HG02885 (cell line): ENCODE measurements at regions not wholly inside any gene's neighbourhood (a gene's known extent, or its start where the extent isn't known, plus 50 kb on each side); places are given as distances from the start of the nearest gene placed in this dataset.

Experiments used
- ATAC-seq: cut with Tn5 transposase; IDR thresholded peaks from one replicate; pipeline ENCODE4 v1.9.1; 2021; ENCODE audit warnings: mild to moderate bottlenecking; ENCODE audit not compliant: unreplicated experiment, poor library complexity

DNA sequence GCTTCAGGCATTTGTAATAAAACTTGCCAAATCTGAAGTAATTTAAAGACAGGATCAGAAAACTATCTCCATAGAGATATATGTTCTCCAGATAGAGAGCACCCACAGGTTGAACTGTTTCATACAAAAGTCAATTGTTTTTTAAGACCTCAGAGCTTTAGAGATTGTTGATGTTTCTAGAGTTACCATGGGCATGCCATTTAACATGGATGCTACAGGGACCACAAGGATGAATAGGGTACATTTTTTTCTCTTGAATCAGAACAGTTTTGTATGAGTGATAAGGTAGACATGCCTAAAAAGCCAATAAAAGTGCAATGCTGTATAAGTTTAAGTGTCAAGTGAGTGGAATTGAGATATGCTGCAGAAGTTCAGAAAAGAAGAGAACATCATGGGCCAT is 511.0 kb upstream of the CAMK1G start:
- no peak for ATAC-seq

DNA sequence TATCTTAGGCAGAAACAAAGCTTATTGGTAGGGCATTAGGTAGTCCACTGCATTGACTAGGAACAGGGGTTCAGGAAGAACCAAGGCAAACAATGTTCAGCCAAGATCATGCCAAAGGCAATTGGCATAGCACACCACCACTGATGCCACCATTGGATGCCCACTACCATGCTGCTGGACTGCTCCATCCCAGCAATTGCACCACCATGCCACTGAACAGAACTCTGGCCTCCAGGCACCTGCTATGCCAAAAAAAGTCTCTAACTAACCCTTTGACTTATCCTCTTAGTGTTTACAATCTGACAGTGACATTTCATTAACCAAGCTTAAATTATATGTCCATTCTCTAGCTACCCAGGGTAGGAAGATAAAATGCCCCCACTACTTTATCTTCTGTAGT is 509.6 kb upstream of the CAMK1G start:
- ATAC-seq, result no peak

- ATAC-seq, result no peak
Measured at GRCh38 chr1:209074575-209075250, 508.8 kb upstream of the CAMK1G start.

DNA sequence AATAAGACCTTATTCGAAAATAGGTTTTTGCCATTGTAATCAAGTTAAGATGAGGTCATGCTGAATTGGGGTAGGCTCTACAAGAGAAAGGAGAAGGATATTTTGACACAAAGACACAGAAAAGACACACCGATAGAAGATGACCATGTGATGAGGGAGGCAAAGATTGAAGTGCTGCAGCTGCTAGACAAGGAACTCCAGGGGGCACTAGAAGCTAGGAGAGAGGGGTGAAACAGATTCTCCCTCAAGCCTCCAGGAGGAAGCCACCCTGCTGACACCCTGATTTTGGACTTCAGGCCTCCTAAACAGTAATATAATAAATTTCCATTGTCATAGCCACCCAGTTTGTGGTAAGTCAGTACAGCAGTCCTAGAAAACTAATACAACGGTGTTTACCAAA is 506.8 kb upstream of the CAMK1G start:
- ATAC-seq, result no peak

GRCh38 chr1:209080170-209080781 is 503.2 kb upstream of the CAMK1G start:
- no peak for ATAC-seq

DNA sequence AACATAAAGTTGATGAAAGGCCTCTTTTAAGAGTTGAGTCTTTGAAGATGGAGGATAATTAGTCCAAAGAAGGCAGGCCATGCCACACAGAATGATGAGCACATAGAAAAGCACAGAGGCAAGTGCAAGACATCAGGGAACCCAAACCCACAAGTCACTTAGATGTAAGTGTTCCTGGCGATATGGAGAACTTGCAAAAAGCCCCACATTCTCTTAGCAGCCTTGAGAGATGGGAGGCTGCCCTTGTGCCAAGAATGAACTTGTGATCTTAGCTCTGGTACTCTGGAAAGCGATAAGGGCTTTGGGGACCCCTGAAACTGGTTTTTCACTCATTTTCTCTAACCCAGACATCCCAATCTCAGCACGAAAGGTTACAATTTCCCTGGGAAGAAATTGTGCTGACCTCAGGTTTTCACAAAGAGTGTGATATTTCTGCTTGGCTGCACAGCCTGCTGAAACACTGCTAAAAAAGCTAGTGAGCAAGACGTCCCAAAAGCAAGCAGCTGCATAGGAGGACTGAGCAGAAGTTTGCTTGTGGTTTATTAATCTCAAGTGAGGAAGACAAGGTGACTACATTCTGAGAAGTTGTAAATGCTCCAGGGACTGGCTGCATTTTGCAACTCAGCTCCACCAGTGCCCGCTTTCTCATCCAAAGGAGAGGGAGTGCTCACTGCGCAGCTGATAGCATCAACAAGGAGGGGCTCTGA is 496.9 kb upstream of the CAMK1G start:
- peak; percentile 94 for ATAC-seq

DNA sequence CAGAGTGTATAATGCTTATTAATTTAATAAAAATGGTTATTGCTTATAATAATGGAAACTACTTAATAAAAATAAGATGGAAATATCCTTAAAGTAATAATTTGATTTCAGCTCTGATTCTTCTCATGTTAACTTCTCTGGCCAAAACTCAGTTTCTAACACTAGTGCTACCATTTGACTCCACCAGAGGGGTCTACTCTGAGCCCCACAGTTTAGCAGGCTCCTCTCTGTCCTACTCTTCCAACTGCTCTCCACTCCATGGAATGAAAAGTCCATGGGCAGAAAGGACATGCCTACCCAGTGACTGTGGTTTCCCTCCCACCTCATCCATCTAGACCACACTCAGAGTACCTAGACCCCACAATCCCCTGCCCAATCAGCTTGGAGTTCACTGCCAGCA is 489.1 kb upstream of the CAMK1G start:
- no peak for ATAC-seq

DNA sequence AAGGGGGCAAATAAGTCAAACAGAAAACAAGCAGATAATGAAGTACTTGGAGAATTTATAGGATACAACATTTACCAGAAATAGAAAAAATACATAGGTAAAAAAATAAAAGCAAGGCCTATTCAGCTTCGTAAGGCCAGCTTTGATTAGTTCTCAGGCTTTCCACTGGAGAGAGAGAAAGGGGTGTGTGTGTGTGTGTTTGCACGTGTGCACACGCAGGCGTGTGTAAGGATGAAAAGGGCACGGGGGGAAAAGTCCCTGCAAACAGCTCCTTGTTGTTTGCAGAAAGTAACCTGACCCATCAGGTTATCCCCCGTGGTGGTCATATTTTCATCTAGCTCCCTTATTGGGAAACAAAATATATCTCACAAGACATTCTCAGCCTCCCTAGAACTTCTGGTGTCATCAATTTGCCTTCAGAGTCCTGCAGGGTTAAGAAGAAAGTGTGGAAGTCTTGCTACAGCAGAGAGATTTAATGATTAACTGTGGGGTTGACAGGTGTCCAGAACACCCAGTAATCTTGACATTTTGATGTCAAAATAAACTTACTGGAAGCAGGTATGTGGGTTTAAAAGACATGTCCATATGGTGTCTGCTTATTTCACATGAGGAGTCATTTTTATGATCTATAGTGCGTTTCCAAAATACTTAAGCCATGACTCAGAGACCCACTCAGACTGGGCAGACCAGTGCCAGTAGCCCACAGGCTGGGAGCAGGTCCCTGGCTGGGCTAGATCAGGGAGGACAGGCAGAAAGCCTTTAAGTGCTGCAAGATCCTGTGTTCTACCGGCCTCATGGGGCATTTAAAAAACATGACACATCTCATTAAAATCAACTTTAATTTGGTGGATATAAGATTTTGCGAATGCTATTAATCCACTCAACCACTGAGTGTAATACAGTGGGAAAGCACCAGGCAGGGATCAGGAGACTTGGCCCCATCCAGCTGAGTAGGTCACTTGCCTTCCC is 487.6 kb upstream of the CAMK1G start:
- ATAC-seq, result no peak

DNA sequence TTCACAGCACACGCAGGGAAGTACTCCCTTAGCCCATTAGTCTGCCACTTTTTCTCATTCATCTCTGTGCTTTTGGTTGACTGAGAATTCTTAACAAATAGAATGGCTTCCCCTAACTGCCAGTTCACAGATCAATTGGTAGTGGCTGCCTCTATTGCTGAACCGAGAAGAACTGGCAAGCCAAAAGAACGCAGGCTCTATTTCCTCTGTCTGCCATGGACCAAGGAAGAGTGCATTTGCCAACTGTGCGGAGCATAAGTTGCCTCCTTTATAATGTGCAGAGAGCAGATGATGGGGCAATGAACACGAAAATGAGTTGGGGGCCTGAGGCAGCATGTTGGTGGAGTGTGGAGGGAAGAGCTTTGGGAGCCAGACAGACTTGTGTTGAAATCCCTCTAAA is 483.1 kb upstream of the CAMK1G start:
- ATAC-seq, result no peak

- no peak for ATAC-seq
Measured at GRCh38 chr1:209101106-209101505, 482.4 kb upstream of the CAMK1G start.

DNA sequence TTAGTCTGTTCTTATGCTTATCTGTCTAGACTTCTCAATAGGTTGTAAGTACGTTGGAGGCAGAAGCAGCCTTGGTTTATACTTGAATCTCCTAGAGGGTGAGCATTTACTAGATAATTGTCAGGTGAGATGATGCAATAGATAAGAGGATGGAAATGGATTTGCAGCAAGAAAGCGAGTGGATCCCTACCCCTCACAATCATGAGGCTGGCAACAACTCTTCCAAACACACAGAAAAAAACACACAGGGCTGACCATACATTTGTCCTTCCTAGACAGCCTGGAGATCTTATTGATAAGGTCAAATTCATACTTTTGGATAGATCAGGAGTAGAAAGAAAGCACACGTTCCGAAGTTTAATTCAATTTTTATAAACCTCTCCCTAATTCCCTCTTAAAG is 481.4 kb upstream of the CAMK1G start:
- ATAC-seq, result no peak

GRCh38 chr1:209102531-209102930 is 481.0 kb upstream of the CAMK1G start:
- ATAC-seq, result no peak

- ATAC-seq, result peak; percentile 53
Measured at GRCh38 chr1:209103092-209103491, 480.4 kb upstream of the CAMK1G start.

DNA sequence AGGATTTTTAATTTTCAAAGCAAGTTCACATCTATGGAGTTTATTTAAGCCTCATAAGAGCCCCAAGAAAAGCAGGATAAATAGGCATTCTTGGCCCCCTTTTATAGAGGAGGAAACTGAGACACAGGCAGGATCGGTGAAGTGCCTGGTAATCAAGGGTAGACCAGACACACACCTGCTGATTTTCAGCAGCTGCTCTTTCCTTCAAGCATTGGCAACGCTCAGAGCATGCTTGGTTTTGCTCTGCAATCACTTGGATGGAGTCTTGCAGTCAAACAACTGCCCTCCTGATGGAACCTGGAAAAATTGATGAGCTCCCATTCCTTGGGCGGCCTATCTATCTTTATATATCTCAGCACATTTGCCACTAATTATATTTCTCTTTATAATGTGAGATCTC is 478.9 kb upstream of the CAMK1G start:
- no peak for ATAC-seq

GRCh38 chr1:209105701-209106100 is 477.8 kb upstream of the CAMK1G start:
- no peak for ATAC-seq

DNA sequence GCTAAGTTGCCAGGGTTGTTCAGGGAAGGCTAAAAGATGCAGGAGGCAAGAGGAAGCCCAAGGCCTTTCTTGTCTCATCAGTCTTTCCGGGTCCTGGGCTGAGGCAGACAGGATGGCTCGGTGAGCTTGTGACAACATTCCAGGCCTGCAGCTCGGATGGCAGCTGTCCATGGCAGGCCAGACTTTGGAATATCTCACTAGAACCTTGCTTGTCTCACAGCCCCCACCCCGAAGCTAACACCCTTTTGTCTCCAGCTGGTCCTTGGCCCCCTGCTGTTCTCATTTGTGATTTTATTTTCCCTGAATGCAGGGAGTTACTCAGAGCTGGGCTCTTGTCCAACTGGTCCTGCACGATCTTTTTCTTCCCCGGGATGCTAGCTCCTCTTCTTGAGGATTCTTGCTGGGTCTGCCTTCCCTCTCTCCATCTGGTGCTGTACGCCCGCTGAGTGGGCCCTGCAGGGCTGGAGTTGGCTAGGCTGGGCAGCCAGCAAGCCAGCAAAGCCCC is 477.2 kb upstream of the CAMK1G start:
- ATAC-seq, result no peak

- ATAC-seq, result no peak
Measured at GRCh38 chr1:209106861-209107260, 476.7 kb upstream of the CAMK1G start.

GRCh38 chr1:209107535-209107934 is 476.0 kb upstream of the CAMK1G start:
- peak; percentile 59 for ATAC-seq

GRCh38 chr1:209109001-209109785 is 474.3 kb upstream of the CAMK1G start:
- no peak for ATAC-seq

DNA sequence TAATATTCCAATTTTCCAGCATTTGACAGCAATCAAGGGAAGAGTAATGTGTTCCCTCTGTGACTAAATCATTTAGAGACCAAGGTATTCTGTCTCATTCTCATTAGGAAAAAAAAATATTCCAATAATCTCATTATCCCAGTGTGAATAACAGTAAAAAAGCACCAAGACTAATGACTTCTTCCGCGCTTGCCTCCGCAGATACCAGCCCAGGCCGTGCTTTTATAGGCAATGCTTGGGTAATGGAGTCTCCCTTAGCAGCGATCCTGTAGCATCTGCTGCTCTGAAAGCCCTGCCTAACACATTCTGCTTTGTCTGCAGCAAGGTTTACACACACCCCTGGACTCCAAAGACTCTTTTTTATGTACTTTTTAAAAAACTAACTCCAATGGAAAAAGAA is 470.0 kb upstream of the CAMK1G start:
- no peak for ATAC-seq
